ENCODE measurements at regions not wholly inside any gene's neighbourhood (a gene's known extent, or its start where the extent isn't known, plus 50 kb on each side); places are given as distances from the start of the nearest gene placed in this dataset.

DNA sequence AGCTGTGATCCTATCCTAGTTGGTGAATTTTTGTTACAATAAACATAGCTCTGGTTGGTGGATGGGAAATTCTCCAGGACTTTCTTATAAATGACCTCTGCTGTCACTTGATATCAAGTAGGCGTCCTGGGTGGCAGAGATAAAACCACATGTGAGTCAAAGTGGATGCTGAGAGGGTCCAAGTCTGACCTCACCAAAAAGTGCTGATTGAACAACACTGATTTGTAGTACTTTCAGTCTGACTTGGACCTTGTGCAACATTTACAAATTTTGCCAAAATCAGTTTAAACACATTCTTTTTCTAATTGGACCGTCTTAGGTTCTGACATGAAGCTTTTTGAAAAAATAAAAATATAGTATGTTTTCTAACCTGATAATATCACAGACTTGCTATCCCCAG, 585.6 kb downstream of the GALC start:
- Histone ChIP-seq H3K36me3 (ENCODE audit: insufficient read depth, low read length) (no peaks in the 10 kb centered on the region), H3K4me2 (ENCODE audit: low read length) (no peak overlapping the region), H2AFZ (ENCODE audit: low read depth, low read length) (no peak overlapping the region), H3K79me2 (replicated peaks; ENCODE audit: insufficient read depth, low read length) (no peaks in the 10 kb centered on the region), H3K27me3 (ENCODE audit: insufficient read depth, low read depth, low read length) (no peaks in the 10 kb centered on the region), H3K9me3 (ENCODE audit: low read length) (no peaks in the 10 kb centered on the region), H4K20me1 (ENCODE audit: insufficient read depth) (no peaks in the 10 kb centered on the region), H3K9me2 (ENCODE audit: insufficient read depth, low read length) (no peaks in the 10 kb centered on the region), H3K27ac (ENCODE audit: low read length) (no peak overlapping the region), H3F3A (ENCODE audit: insufficient read depth, low read length, poor library complexity, severe bottlenecking) (no peaks in the 10 kb centered on the region), H3K9ac (ENCODE audit: low read length) (no peak overlapping the region), H3K4me3 (ENCODE audit: low read length) (no peak overlapping the region)
- TF ChIP-seq POLR2AphosphoS5 (IDR thresholded peaks at IDR 0.05) (no peak), TAF1 (IDR thresholded peaks at IDR 0.05; ENCODE audit: low read depth) (no peak), RAD21 (conservative IDR thresholded peaks at IDR 0.05) (no peak), EZH2 (IDR thresholded peaks at IDR 0.05; ENCODE audit: borderline replicate concordance, insufficient read depth, low read length, poor library complexity, severe bottlenecking) (no peak), CTCF (IDR thresholded peaks at IDR 0.05; ENCODE audit: poor library complexity, severe bottlenecking) (no peak), EP300 (conservative IDR thresholded peaks at IDR 0.05; ENCODE audit: poor library complexity, severe bottlenecking) (no peak), REST (IDR thresholded peaks at IDR 0.05; ENCODE audit: borderline replicate concordance) (no peak), MXI1 (conservative IDR thresholded peaks at IDR 0.05; ENCODE audit: poor library complexity, severe bottlenecking) (no peak), SMC3 (conservative IDR thresholded peaks at IDR 0.05; ENCODE audit: poor library complexity) (no peak)

DNA sequence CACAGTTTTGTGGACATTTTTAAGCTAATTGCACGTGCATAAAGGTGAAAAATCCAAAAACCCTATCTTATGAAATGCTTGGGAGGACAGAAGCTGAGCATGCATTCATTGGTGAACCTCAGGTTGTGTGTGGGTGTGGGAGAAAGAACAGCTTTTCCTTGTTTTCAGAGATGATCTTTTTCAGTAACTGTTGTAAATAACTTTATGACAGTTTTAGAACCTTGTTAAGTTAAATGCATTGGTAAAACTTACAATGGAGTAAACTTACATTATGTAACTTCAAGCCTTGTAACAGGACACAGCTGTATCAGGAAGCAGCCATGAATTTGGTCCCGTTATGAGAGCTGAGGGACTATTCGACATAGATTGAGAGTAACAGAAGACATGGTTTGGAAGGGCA, 587.4 kb downstream of the GALC start:
- Histone ChIP-seq H4K20me1 (ENCODE audit: insufficient read depth) (no peaks in the 10 kb centered on the region), H3K9ac (ENCODE audit: low read length) (no peak overlapping the region), H3K4me2 (ENCODE audit: low read length) (no peak overlapping the region), H3F3A (ENCODE audit: insufficient read depth, low read length, poor library complexity, severe bottlenecking) (no peaks in the 10 kb centered on the region), H3K27ac (ENCODE audit: low read length) (no peak overlapping the region), H3K9me3 (ENCODE audit: low read length) (no peaks in the 10 kb centered on the region), H2AFZ (ENCODE audit: low read depth, low read length) (no peak overlapping the region), H3K36me3 (ENCODE audit: insufficient read depth, low read length) (no peaks in the 10 kb centered on the region), H3K4me3 (ENCODE audit: low read length) (no peak overlapping the region), H3K27me3 (ENCODE audit: insufficient read depth, low read depth, low read length) (no peaks in the 10 kb centered on the region), H3K9me2 (ENCODE audit: insufficient read depth, low read length) (no peaks in the 10 kb centered on the region), H3K79me2 (replicated peaks; ENCODE audit: insufficient read depth, low read length) (no peaks in the 10 kb centered on the region)
- TF ChIP-seq TAF1 (IDR thresholded peaks at IDR 0.05; ENCODE audit: low read depth) = no peak
- TF ChIP-seq POLR2AphosphoS5 (IDR thresholded peaks at IDR 0.05) = no peak
- no peak for TF ChIP-seq CTCF (IDR thresholded peaks at IDR 0.05; ENCODE audit: poor library complexity, severe bottlenecking)
- no peak for TF ChIP-seq REST (IDR thresholded peaks at IDR 0.05; ENCODE audit: borderline replicate concordance)
- no peak for TF ChIP-seq MXI1 (conservative IDR thresholded peaks at IDR 0.05; ENCODE audit: poor library complexity, severe bottlenecking)
